ENCODE measurements at regions not wholly inside any gene's neighbourhood (a gene's known extent, or its start where the extent isn't known, plus 50 kb on each side); places are given as distances from the start of the nearest gene placed in this dataset.
"Not testable (repeated sequence)": the region's sequence is repeated elsewhere in the genome, so short reads cannot be mapped to it uniquely, and the experiment has no call there.

- H3K9me3 ChIP-seq (ENCODE audit: low read length); CTCF ChIA-PET; H3K36me3 ChIP-seq (ENCODE audit: insufficient read depth, low read length); H3K4me3 Mint-ChIP-seq; H3K4me1 Mint-ChIP-seq; H3K9me3 Mint-ChIP-seq; POLR2A ChIA-PET; H3K27ac Mint-ChIP-seq; H3K4me1 ChIP-seq (ENCODE audit: insufficient read depth, low read length); H3K27ac ChIP-seq (ENCODE audit: low read depth, low read length); DNase-seq; H3K4me3 ChIP-seq (ENCODE audit: low read length); H3K27me3 ChIP-seq (ENCODE audit: insufficient read depth, low read length, poor library complexity, severe bottlenecking): not testable (repeated sequence)
- Mint-ChIP-seq H3K27me3 (peaks cover 34 to 37% of the 10 kb centered on the region in 2 donors), H3K36me3 (peaks cover 0 to 12% (median 0%) of the 10 kb centered on the region in 3 donors)
These were observed 93.0 kb upstream of the ACSL1 start for GRCh38 chr4:184918799-184919198.

- ChIA-PET POLR2A (no interaction called here), CTCF (no interaction called here)
- Mint-ChIP-seq H3K36me3 (peaks cover 0 to 10% (median 0%) of the 10 kb centered on the region in 3 donors), H3K4me1 (no peaks in the 10 kb centered on the region), H3K4me3 (no peak overlapping the region), H3K9me3 (no peaks in the 10 kb centered on the region), H3K27ac (no peak overlapping the region), H3K27me3 (peaks cover 19 to 29% of the 10 kb centered on the region in 2 donors)
- Histone ChIP-seq H3K4me1 (ENCODE audit: insufficient read depth, low read length) (no peaks in the 10 kb centered on the region), H3K27me3 (ENCODE audit: insufficient read depth, low read length, poor library complexity, severe bottlenecking) (no peaks in the 10 kb centered on the region), H3K27ac (ENCODE audit: low read depth, low read length) (no peak overlapping the region), H3K9me3 (ENCODE audit: low read length) (no peaks in the 10 kb centered on the region), H3K4me3 (ENCODE audit: low read length) (no peak overlapping the region), H3K36me3 (ENCODE audit: insufficient read depth, low read length) (no peaks in the 10 kb centered on the region)
- DNase-seq, result no peak
These were observed 95.7 kb upstream of the ACSL1 start for GRCh38 chr4:184921456-184921855.

- Mint-ChIP-seq H3K9me3 (peaks cover 0 to 4% (median 0%) of the 10 kb centered on the region in 5 donors), H3K4me1 (no peaks in the 10 kb centered on the region), H3K27ac (no peak overlapping the region), H3K36me3 (peaks cover 0 to 1% (median 0%) of the 10 kb centered on the region in 3 donors), H3K27me3 (peaks cover 11 to 27% of the 10 kb centered on the region in 2 donors), H3K4me3 (no peak overlapping the region)
- Histone ChIP-seq H3K36me3 (ENCODE audit: insufficient read depth, low read length) (no peaks in the 10 kb centered on the region), H3K27ac (ENCODE audit: low read depth, low read length) (no peak overlapping the region), H3K4me3 (ENCODE audit: low read length) (no peak overlapping the region), H3K9me3 (ENCODE audit: low read length) (no peaks in the 10 kb centered on the region), H3K27me3 (ENCODE audit: insufficient read depth, low read length, poor library complexity, severe bottlenecking) (no peaks in the 10 kb centered on the region), H3K4me1 (ENCODE audit: insufficient read depth, low read length) (no peaks in the 10 kb centered on the region)
- ChIA-PET POLR2A (no interaction called here), CTCF (no interaction called here)
- DNase-seq, result no peak
These were observed 96.0 kb upstream of the HELT start for GRCh38 chr4:184922301-184922700.

- peaks cover 0 to 8% (median 0%) of the 10 kb centered on the region in 3 donors for H3K36me3 Mint-ChIP-seq
- no peak for DNase-seq
- Histone ChIP-seq H3K36me3 (ENCODE audit: insufficient read depth, low read length) (no peaks in the 10 kb centered on the region), H3K4me1 (ENCODE audit: insufficient read depth, low read length) (no peaks in the 10 kb centered on the region), H3K27me3 (ENCODE audit: insufficient read depth, low read length, poor library complexity, severe bottlenecking) (no peaks in the 10 kb centered on the region), H3K4me3 (ENCODE audit: low read length) (no peak overlapping the region), H3K9me3 (ENCODE audit: low read length) (no peaks in the 10 kb centered on the region), H3K27ac (ENCODE audit: low read depth, low read length) (no peak overlapping the region)
- CTCF ChIA-PET, result no interaction called here
- no peaks in the 10 kb centered on the region for H3K4me1 Mint-ChIP-seq
- POLR2A ChIA-PET, result no interaction called here
- H3K4me3 Mint-ChIP-seq, result no peak overlapping the region
- peaks cover 2 to 8% (median 5%) of the 10 kb centered on the region in 5 donors for H3K9me3 Mint-ChIP-seq
- no peak overlapping the region for H3K27ac Mint-ChIP-seq
- H3K27me3 Mint-ChIP-seq, result peaks cover 4 to 11% of the 10 kb centered on the region in 2 donors
These were observed 93.8 kb upstream of the HELT start for GRCh38 chr4:184924516-184924915.

- peaks cover 2 to 8% (median 5%) of the 10 kb centered on the region in 5 donors for H3K9me3 Mint-ChIP-seq
- peaks cover 0 to 8% (median 0%) of the 10 kb centered on the region in 3 donors for H3K36me3 Mint-ChIP-seq
- no peak overlapping the region for H3K27ac Mint-ChIP-seq
These were observed 88.8 kb upstream of the HELT start for GRCh38 chr4:184929476-184929875.

GRCh38 chr4:184930026-184930425 is 88.3 kb upstream of the HELT start:
- ChIA-PET CTCF (interaction anchor here (1.3 kb wide), 1 partner anchor 10 kb away, joined by 5 read pairs; no protein-coding TSS in a partner anchor), POLR2A (no interaction called here)
- no peaks in the 10 kb centered on the region for H3K9me3 ChIP-seq (ENCODE audit: low read length)
- peaks cover 1 to 7% of the 10 kb centered on the region in 2 donors for H3K27me3 Mint-ChIP-seq
- no peak overlapping the region for H3K4me3 ChIP-seq (ENCODE audit: low read length)
- H3K4me1 Mint-ChIP-seq, result peaks cover 0 to 2% (median 0%) of the 10 kb centered on the region in 3 donors
- H3K9me3 Mint-ChIP-seq, result peaks cover 2 to 8% (median 5%) of the 10 kb centered on the region in 5 donors
- no peaks in the 10 kb centered on the region for H3K36me3 ChIP-seq (ENCODE audit: insufficient read depth, low read length)
- H3K27ac ChIP-seq (ENCODE audit: low read depth, low read length), result no peak overlapping the region
- peaks cover 0 to 8% (median 0%) of the 10 kb centered on the region in 3 donors for H3K36me3 Mint-ChIP-seq
- no peak overlapping the region for H3K27ac Mint-ChIP-seq
- H3K4me1 ChIP-seq (ENCODE audit: insufficient read depth, low read length), result no peaks in the 10 kb centered on the region
- DNase-seq, result no peak
- no peaks in the 10 kb centered on the region for H3K27me3 ChIP-seq (ENCODE audit: insufficient read depth, low read length, poor library complexity, severe bottlenecking)
- no peak overlapping the region for H3K4me3 Mint-ChIP-seq

More at GRCh38 chr4:184929476-184929875, 88.8 kb upstream of the HELT start:
- DNase-seq, result no peak
- Histone ChIP-seq H3K9me3 (ENCODE audit: low read length) (no peaks in the 10 kb centered on the region), H3K4me3 (ENCODE audit: low read length) (no peak overlapping the region), H3K36me3 (ENCODE audit: insufficient read depth, low read length) (no peaks in the 10 kb centered on the region), H3K27ac (ENCODE audit: low read depth, low read length) (no peak overlapping the region), H3K4me1 (ENCODE audit: insufficient read depth, low read length) (no peaks in the 10 kb centered on the region), H3K27me3 (ENCODE audit: insufficient read depth, low read length, poor library complexity, severe bottlenecking) (no peaks in the 10 kb centered on the region)
- ChIA-PET CTCF (interaction anchor here (1.3 kb wide), 1 partner anchor 11 kb away, joined by 5 read pairs; no protein-coding TSS in a partner anchor), POLR2A (no interaction called here)
- Mint-ChIP-seq H3K4me3 (no peak overlapping the region), H3K27me3 (peaks cover 0 to 1% of the 10 kb centered on the region in 2 donors), H3K4me1 (peaks cover 0 to 2% (median 0%) of the 10 kb centered on the region in 3 donors)

GRCh38 chr4:184932343-184932742 is 85.9 kb upstream of the HELT start:
- CTCF ChIA-PET, result no interaction called here
- peaks cover 2 to 7% (median 4%) of the 10 kb centered on the region in 5 donors for H3K9me3 Mint-ChIP-seq
- no peak overlapping the region for H3K4me3 ChIP-seq (ENCODE audit: low read length)

GRCh38 chr4:184933311-184933710 is 85.0 kb upstream of the HELT start:
- CTCF ChIA-PET, result no interaction called here
- Histone ChIP-seq H3K4me3 (ENCODE audit: low read length) (no peak overlapping the region), H3K27me3 (ENCODE audit: insufficient read depth, low read length, poor library complexity, severe bottlenecking) (no peaks in the 10 kb centered on the region), H3K27ac (ENCODE audit: low read depth, low read length) (no peak overlapping the region), H3K9me3 (ENCODE audit: low read length) (no peaks in the 10 kb centered on the region), H3K4me1 (ENCODE audit: insufficient read depth, low read length) (no peaks in the 10 kb centered on the region), H3K36me3 (ENCODE audit: insufficient read depth, low read length) (no peaks in the 10 kb centered on the region)
- DNase-seq, result no peak
- H3K4me3 Mint-ChIP-seq, result no peak overlapping the region
- POLR2A ChIA-PET, result no interaction called here
- peaks cover 0 to 2% (median 0%) of the 10 kb centered on the region in 3 donors for H3K4me1 Mint-ChIP-seq
- peaks cover 0 to 5% (median 0%) of the 10 kb centered on the region in 3 donors for H3K36me3 Mint-ChIP-seq
- H3K27ac Mint-ChIP-seq, result no peak overlapping the region
- H3K9me3 Mint-ChIP-seq, result peaks cover 0 to 4% (median 2%) of the 10 kb centered on the region in 5 donors
- peaks cover 13 to 25% of the 10 kb centered on the region in 2 donors for H3K27me3 Mint-ChIP-seq

More at GRCh38 chr4:184932343-184932742, 85.9 kb upstream of the HELT start:
- Mint-ChIP-seq H3K4me1 (peaks cover 0 to 2% (median 0%) of the 10 kb centered on the region in 3 donors), H3K36me3 (peaks cover 0 to 8% (median 0%) of the 10 kb centered on the region in 3 donors), H3K27ac (peak overlapping the region in 1 of 8 donors; percentile 43), H3K4me3 (no peak overlapping the region), H3K27me3 (peaks cover 12 to 21% of the 10 kb centered on the region in 2 donors)
- Histone ChIP-seq H3K9me3 (ENCODE audit: low read length) (no peaks in the 10 kb centered on the region), H3K36me3 (ENCODE audit: insufficient read depth, low read length) (no peaks in the 10 kb centered on the region), H3K4me1 (ENCODE audit: insufficient read depth, low read length) (no peaks in the 10 kb centered on the region), H3K27ac (ENCODE audit: low read depth, low read length) (no peak overlapping the region), H3K27me3 (ENCODE audit: insufficient read depth, low read length, poor library complexity, severe bottlenecking) (no peaks in the 10 kb centered on the region)
- no peak for DNase-seq
- POLR2A ChIA-PET, result no interaction called here

Data from CD8-positive, alpha-beta memory T cell (primary cell).